Hepatocyte (in vitro differentiated cells): ENCODE measurements at regions not wholly inside any gene's neighbourhood (a gene's known extent, or its start where the extent isn't known, plus 50 kb on each side); places are given as distances from the start of the nearest gene placed in this dataset.

ENCODE experiments used
- DNase-seq: peaks from one replicate; pipeline ENCODE4 v3.0.0-alpha.2; 2016; ENCODE audit warnings: low spot score
- H2AFZ ChIP-seq: fragments of 200-600 bp; sonication (generic); 2 replicates; pipeline ENCODE4 v1.6.0; 2016; ENCODE audit warnings: antibody characterized with exemption, mild to moderate bottlenecking
- H3K27ac ChIP-seq: fragments of 200-600 bp; sonication (generic); 2 replicates; pipeline ENCODE4 v1.5.1; 2016; ENCODE audit warnings: mild to moderate bottlenecking
- H3K27me3 ChIP-seq: fragments of 200-600 bp; sonication (generic); 2 replicates; pipeline ENCODE4 v1.6.1; 2016
- H3K36me3 ChIP-seq: fragments of 200-600 bp; sonication (generic); replicated peaks from 2 replicates; pipeline ENCODE4 v1.5.1; 2016; ENCODE audit warnings: low read depth; ENCODE audit not compliant: insufficient read depth
- H3K4me1 ChIP-seq: fragments of 200-600 bp; sonication (generic); 2 replicates; pipeline ENCODE4 v1.5.1; 2016; ENCODE audit warnings: mild to moderate bottlenecking, moderate library complexity; ENCODE audit not compliant: insufficient read depth
- H3K4me2 ChIP-seq: fragments of 200-600 bp; sonication (generic); 2 replicates; pipeline ENCODE4 v1.6.0; 2016
- H3K4me3 ChIP-seq: fragments of 200-600 bp; sonication (generic); 2 replicates; pipeline ENCODE4 v1.5.1; 2016; ENCODE audit warnings: mild to moderate bottlenecking
- H3K79me2 ChIP-seq: fragments of 200-600 bp; sonication (generic); 2 replicates; pipeline ENCODE4 v1.6.0; 2017; ENCODE audit warnings: mild to moderate bottlenecking
- H3K9me2 ChIP-seq: fragments of 200-600 bp; sonication (generic); replicated peaks from 2 replicates; pipeline ENCODE4 v1.6.0; 2017; ENCODE audit warnings: mild to moderate bottlenecking; ENCODE audit not compliant: insufficient read depth
- H3K9me3 ChIP-seq: fragments of 200-600 bp; sonication (generic); 2 replicates; pipeline ENCODE4 v1.5.1; 2016; ENCODE audit warnings: low read depth, mild to moderate bottlenecking
- H4K20me1 ChIP-seq: fragments of 200-600 bp; sonication (generic); 2 replicates; pipeline ENCODE4 v1.6.0; 2016; ENCODE audit warnings: mild to moderate bottlenecking; ENCODE audit not compliant: insufficient read depth, poor library complexity, severe bottlenecking
- CTCF ChIP-seq: fragments of 200-600 bp; sonication (generic); IDR thresholded peaks from 2 replicates; pipeline ENCODE4 v1.5.1; 2016; ENCODE audit warnings: antibody characterized with exemption, mild to moderate bottlenecking; ENCODE audit not compliant: poor library complexity
- EZH2 ChIP-seq: fragments of 200-600 bp; sonication (generic); IDR thresholded peaks from 2 replicates; pipeline ENCODE4 v1.6.1; 2016; ENCODE audit warnings: antibody characterized with exemption, mild to moderate bottlenecking, borderline replicate concordance
- EZH2phosphoT487 ChIP-seq: fragments of 200-600 bp; sonication (generic); IDR thresholded peaks from one replicate; pipeline ENCODE4 v1.6.1; 2018; ENCODE audit warnings: antibody characterized with exemption, mild to moderate bottlenecking, low read depth, moderate library complexity; ENCODE audit not compliant: unreplicated experiment, severe bottlenecking
- WGBS: methylation state at CpG from one replicate; pipeline ENCODE4 v1.1.6; 2016; ENCODE audit warnings: low lambda C conversion rate; ENCODE audit errors: missing lambda C conversion rate; 5-methylcytosine and 5-hydroxymethylcytosine counted together

DNA sequence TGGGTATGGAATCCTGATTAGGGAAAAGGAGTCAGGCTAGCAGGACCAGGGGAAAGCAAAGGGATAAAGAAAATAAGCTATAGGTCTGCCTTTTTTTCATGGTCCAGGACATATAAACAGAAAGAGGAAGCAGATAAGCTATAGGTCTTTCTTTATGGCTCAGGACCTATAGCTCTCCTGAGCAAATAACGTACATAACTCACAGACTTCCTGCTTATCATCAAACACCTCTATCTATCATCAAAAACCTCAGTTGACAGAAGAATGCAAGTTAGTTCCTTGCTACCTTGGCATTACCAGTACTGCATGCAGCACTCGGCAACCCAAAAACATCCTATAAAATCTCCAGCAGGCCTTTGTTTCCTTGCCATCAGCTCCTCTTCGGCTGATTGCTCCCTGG lies 238.7 kb upstream of the OR4E1 start:
- H3K36me3 ChIP-seq: no peaks in the 10 kb centered on the region
- H3K9me2 ChIP-seq: no peaks in the 10 kb centered on the region
- H3K9me3 ChIP-seq: no peaks in the 10 kb centered on the region
- no peak for DNase-seq
- no peak overlapping the region for H2AFZ ChIP-seq
- H3K27me3 ChIP-seq: no peaks in the 10 kb centered on the region
- H3K27ac ChIP-seq: no peak overlapping the region
- H3K4me3 ChIP-seq: no peak overlapping the region
- WGBS: 71% methylated on average over 3 of the region's 3 CpGs
- peaks cover 7% of the 10 kb centered on the region for H3K4me1 ChIP-seq
- H3K79me2 ChIP-seq: no peaks in the 10 kb centered on the region
- no peaks in the 10 kb centered on the region for H4K20me1 ChIP-seq
- no peak overlapping the region for H3K4me2 ChIP-seq
- no peak for TF ChIP-seq CTCF
- TF ChIP-seq EZH2phosphoT487: no peak
- no peak for TF ChIP-seq EZH2

DNA sequence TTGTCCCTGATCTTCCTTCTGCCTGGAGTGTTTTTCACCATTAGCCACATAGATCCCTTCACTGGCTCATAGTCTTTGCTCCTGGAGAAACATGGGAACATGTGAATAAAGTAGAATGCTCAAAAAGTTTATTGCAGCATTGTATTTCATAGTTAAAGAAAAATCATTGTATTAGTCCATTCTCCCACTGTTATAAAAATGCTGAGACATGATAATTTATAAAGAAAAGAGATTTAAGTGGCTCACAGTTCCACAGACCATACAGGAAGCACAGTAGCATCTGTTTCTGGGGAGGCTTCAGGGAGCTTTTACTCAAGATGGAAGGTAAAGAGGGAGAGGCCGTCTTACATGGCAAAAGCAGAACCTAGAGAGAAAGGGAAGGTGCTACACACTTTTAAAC lies 238.3 kb upstream of the OR4E1 start:
- Histone ChIP-seq H3K4me1 (peaks cover 7% of the 10 kb centered on the region), H3K4me2 (no peak overlapping the region), H3K79me2 (no peaks in the 10 kb centered on the region), H3K9me2 (no peaks in the 10 kb centered on the region), H3K27ac (no peak overlapping the region), H3K27me3 (no peaks in the 10 kb centered on the region), H3K4me3 (no peak overlapping the region), H3K9me3 (no peaks in the 10 kb centered on the region), H4K20me1 (no peaks in the 10 kb centered on the region), H3K36me3 (no peaks in the 10 kb centered on the region), H2AFZ (no peak overlapping the region)
- no peak for DNase-seq
- WGBS: 76% methylated on average over 1 of the region's 1 CpG
- TF ChIP-seq CTCF (no peak), EZH2phosphoT487 (no peak), EZH2 (no peak)

- no peak for DNase-seq
- Histone ChIP-seq H3K4me3 (no peak overlapping the region), H3K36me3 (no peaks in the 10 kb centered on the region), H3K9me2 (no peaks in the 10 kb centered on the region), H3K79me2 (no peaks in the 10 kb centered on the region), H3K4me1 (peaks cover 1% of the 10 kb centered on the region), H3K27ac (no peak overlapping the region), H2AFZ (no peak overlapping the region), H3K27me3 (no peaks in the 10 kb centered on the region), H4K20me1 (no peaks in the 10 kb centered on the region), H3K9me3 (no peaks in the 10 kb centered on the region), H3K4me2 (no peak overlapping the region)
- WGBS: 63% methylated on average over 4 of the region's 4 CpGs
- TF ChIP-seq EZH2 (no peak), EZH2phosphoT487 (no peak), CTCF (no peak)
These were observed 236.6 kb upstream of the OR4E1 start for GRCh38 chr14:21910260-21910659.
